ENCODE measurements at regions not wholly inside any gene's neighbourhood (a gene's known extent, or its start where the extent isn't known, plus 50 kb on each side); places are given as distances from the start of the nearest gene placed in this dataset.

DNA sequence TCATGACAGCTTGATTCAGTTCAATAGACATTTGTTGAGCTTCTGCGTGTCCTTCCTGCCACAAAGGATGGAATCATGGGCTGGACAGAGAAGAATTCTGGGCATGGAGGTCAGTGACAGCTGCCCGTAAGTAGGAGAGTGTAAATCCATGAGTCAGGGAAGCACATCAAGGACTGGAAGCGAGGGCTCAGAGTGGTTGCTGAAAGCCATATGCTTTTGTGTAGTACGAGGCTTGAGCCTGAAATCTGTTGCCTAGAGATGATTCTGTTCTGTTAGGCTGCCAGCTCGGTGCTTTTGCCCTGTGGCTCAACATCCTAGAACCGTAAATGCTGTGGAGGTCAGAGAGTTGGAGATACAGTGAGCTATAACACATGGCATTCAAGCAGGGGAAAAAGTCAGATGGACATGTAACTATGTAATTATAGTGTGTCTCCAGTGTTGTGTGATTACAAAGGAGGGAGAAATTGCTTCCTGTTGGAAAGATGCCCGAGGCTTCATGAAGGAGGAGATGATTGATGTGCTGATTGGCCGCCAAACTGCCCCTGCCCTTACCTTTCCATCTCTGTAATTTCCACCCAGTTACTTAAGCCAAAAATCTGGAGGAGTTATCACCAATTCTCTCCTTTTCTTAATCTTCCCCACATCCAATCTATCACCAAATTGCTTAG, 92.8 kb upstream of the CACNA1E start:
- no peak for DNase-seq (ENCODE audit: low spot score)

- no peak for DNase-seq (ENCODE audit: low spot score)
Observed at GRCh38 chr1:181391301-181391900, 91.9 kb upstream of the CACNA1E start.

DNA sequence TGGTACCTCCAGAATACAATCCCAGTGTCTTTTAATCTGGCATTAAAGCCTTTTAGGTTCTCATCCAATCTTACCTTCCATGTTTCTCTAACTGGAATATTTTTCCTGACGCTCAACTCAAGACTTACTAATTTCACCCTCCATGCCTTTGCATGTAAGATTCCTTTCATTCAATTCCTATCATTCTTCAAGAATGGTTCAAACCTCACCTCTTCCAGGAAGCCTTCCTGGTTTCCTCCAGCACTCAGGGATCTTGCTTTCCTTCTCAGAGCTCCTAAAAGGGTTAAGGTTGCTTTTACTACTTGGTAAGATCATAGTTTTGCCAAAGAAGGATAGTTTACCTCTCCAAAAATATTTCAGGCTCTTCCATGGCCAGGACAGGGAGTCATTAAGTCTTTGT, 91.2 kb upstream of the CACNA1E start:
- DNase-seq (ENCODE audit: low spot score): no peak

- DNase-seq (ENCODE audit: low spot score): no peak
Observed at GRCh38 chr1:181392613-181393220, 90.6 kb upstream of the CACNA1E start.

GRCh38 chr1:181394766-181395165, 88.6 kb upstream of the CACNA1E start:
- no peak for DNase-seq (ENCODE audit: low spot score)

- DNase-seq (ENCODE audit: low spot score): no peak
Observed at GRCh38 chr1:181396171-181396670, 87.1 kb upstream of the CACNA1E start.

DNA sequence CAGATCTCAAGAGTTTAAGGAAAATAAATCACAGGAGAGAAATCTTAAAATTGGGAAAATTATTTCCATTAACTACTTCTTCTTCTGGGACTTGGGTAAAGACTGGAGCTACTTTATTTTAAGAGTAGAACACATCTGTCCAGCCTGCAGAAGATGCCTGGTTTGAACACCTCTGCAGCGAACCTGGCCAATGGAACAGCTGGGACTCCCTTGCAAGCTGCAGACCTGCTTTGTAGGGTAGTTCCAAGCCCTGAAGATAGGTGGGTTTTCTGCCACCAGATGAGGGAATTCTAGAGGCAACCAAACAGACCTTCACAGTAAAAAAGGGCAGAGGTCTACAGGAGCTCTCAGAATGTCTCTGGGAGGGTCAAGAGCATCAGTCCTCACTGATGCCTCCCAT, 86.5 kb upstream of the CACNA1E start:
- DNase-seq (ENCODE audit: low spot score): no peak

DNA sequence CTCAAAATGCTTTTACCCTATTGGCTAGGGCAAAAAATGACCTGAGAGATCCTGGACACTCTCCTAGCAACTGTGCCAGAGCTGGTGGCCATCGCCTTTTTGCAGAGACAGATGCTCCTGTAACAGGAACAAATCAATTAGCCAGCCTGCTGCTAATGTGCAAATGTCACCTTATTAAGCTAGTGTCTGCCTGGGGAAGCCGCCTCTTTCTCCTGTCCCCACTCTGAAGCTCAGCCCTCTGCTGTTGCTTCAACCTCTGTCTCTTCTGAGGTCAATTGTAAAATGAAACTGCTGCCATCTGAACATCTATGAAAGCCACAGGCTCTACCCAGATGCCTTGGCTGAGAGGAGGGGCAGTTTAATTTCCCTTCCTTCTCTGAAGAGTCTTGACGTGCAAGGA, 85.5 kb upstream of the CACNA1E start:
- no peak for DNase-seq (ENCODE audit: low spot score)

GRCh38 chr1:181398544-181398943, 84.8 kb upstream of the CACNA1E start:
- DNase-seq (ENCODE audit: low spot score): no peak

- no peak for DNase-seq (ENCODE audit: low spot score)
Observed at GRCh38 chr1:181405584-181405983, 77.7 kb upstream of the CACNA1E start.

DNA sequence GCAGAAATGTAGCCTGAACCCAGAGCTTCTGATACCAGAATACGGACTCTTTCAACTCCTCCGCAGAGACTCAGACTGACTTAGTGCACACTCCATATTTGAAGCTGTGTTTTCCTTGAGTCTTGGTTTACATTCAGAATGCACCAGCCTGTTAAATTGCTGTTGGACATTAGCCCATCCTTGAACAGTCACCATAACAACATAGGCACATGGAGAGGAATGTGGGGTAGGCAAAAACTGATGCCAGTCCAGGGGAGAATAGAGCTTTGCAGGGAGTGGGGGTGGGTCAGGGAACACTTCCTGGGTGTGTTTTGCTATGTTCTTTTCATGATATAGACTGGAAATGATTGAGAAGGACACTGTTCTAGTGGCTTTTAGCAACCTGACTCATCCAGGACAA, 76.3 kb upstream of the CACNA1E start:
- no peak for DNase-seq (ENCODE audit: low spot score)

- no peak for DNase-seq (ENCODE audit: low spot score)
Observed at GRCh38 chr1:181409981-181410380, 73.3 kb upstream of the CACNA1E start.

- DNase-seq (ENCODE audit: low spot score): no peak
Observed at GRCh38 chr1:181412746-181413145, 70.6 kb upstream of the CACNA1E start.

GRCh38 chr1:181413195-181413815, 70.0 kb upstream of the CACNA1E start:
- no peak for DNase-seq (ENCODE audit: low spot score)

GRCh38 chr1:181413836-181414235, 69.5 kb upstream of the CACNA1E start:
- DNase-seq (ENCODE audit: low spot score): no peak

DNA sequence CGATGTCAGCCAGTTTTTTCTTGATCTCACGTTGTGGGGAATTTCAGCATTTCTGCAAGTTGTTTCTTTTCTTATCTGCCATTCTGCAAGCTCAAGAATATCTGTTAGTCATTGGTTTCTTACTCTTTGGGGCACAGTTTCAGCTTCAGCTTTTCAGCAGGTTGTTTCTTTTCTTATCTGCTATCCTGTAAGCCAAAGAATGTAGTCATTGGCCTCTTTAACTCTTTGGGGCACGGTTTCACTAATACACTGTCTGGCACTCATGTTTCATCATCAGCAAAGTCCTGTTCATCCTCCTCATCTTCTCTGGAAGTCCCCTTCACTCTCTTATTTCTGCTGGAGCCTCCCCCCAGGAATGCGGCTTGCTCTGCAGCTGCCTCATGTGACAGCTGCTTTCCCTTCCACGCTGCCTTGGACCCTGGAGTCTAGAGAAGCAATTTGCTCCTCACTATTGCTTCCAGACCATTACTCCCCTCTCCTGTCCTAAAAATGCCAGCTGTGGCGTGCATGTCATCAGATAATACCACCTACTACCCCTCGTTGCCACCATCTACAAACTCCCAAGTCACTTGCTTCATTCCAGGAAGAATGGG, 67.0 kb upstream of the CACNA1E start:
- DNase-seq (ENCODE audit: low spot score): no peak

DNA sequence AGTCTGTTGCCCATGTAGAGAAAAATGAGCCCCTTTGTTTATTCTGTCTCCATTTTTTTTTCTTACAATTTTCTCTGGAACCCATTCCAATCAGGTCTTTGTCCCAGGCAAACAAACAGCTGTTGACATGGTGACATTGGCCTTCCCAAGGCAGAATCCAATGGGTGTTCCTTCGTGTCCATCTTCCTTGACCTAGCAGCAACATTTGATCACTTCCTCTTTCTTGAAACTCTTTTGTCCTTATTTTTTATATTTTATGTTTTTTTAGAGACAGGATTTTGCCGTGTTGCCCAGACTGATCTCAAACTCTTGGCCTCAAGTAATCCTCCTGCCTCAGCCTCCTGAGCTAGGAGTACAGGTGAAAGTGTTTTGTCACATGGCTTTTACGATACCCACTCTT, 65.4 kb upstream of the CACNA1E start:
- no peak for DNase-seq (ENCODE audit: low spot score)

GRCh38 chr1:181423301-181423918, 59.9 kb upstream of the CACNA1E start:
- DNase-seq (ENCODE audit: low spot score): peak; percentile 26

DNA sequence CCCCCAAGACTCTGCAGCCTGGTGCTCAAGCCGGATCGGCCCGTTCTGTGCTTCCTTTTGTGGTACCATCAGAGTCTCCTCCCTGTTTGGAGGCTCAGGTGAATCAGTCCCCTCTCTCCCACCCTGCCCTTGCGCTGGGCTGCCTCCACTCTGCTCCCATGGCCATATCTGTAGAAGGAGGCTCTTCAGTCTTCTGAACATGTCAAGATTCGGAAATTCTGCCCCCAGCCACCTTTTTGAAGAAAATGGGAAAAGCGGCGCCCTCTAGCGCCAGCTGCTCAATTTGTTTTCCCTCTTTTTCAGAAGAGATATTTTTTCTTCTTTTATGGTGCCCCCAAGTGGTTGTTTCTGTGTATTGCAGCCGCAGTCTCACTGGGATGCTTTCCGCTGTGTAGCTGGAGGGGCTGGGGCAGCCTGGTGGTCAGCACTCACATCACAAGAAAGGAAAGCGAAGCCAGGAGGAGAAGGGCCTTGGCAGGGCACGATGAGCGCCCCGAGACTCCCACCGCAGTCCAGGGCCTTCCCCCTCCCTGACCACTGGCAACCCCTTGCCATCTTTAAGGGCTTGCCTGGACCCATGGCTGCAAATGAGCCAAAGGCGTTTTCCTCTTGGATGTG, 58.4 kb upstream of the CACNA1E start:
- DNase-seq (ENCODE audit: low spot score): peak; percentile 83

DNA sequence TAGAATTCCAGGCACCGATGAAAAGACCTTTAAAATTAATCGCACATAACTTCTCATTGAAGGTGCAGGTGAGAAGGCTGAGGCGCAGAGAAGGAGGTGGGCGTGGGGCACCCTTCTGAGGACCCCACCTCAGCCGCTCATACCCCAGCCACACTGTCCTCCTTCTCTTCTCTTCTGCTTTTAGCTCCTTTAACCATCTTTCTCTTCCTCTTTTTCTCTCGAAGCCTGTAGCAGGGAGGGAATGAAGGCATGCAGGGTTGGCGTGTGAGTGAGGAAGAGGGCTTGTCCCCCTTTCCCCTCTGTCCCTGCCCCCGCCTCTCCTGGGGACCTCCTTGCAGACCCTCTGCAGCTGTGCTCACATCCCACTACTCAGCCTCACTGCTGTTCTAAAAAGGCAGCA, 57.8 kb upstream of the CACNA1E start:
- no peak for DNase-seq (ENCODE audit: low spot score)

- no peak for DNase-seq (ENCODE audit: low spot score)
Observed at GRCh38 chr1:181429462-181429861, 53.9 kb upstream of the CACNA1E start.
